ENCODE measurements at regions not wholly inside any gene's neighbourhood (a gene's known extent, or its start where the extent isn't known, plus 50 kb on each side); places are given as distances from the start of the nearest gene placed in this dataset.

- Histone ChIP-seq H3K9me3 (ENCODE audit: insufficient read depth, low read length) (no peaks in the 10 kb centered on the region), H3K79me2 (ENCODE audit: low read length) (no peaks in the 10 kb centered on the region), H2AFZ (ENCODE audit: low read depth, low read length) (no peak overlapping the region), H3K27me3 (ENCODE audit: low read depth, low read length) (no peaks in the 10 kb centered on the region; the same call in 1 of the 2 replicates), H3K9ac (ENCODE audit: low read length) (no peak overlapping the region), H3K4me2 (ENCODE audit: low read length) (no peak overlapping the region), H3K4me1 (ENCODE audit: low read length) (no peaks in the 10 kb centered on the region), H3K4me3 (ENCODE audit: low read length) (no peak overlapping the region), H3K36me3 (replicated peaks; ENCODE audit: low read depth, low read length) (no peaks in the 10 kb centered on the region), H3K27ac (ENCODE audit: low read length) (no peak overlapping the region), H4K20me1 (ENCODE audit: insufficient read depth, low read length) (no peaks in the 10 kb centered on the region)
- TF ChIP-seq EZH2phosphoT487 (IDR thresholded peaks at IDR 0.05; ENCODE audit: low read depth) (no peak), CTCF (IDR thresholded peaks at IDR 0.05; ENCODE audit: low read depth, low read length) (no peak)
These were observed 76.6 kb upstream of the TEX51 start for GRCh38 chr2:126822115-126822514.

GRCh38 chr2:126822921-126823320, 75.8 kb upstream of the TEX51 start:
- H3K27ac ChIP-seq (ENCODE audit: low read length), result no peak overlapping the region
- no peak overlapping the region for H3K4me2 ChIP-seq (ENCODE audit: low read length)
- no peaks in the 10 kb centered on the region for H3K79me2 ChIP-seq (ENCODE audit: low read length)
- no peaks in the 10 kb centered on the region for H4K20me1 ChIP-seq (ENCODE audit: insufficient read depth, low read length)
- H3K4me3 ChIP-seq (ENCODE audit: low read length), result no peak overlapping the region
- no peak overlapping the region for H2AFZ ChIP-seq (ENCODE audit: low read depth, low read length)
- TF ChIP-seq CTCF (IDR thresholded peaks at IDR 0.05; ENCODE audit: low read depth, low read length) (no peak), EZH2phosphoT487 (IDR thresholded peaks at IDR 0.05; ENCODE audit: low read depth) (no peak)
- H3K27me3 ChIP-seq (ENCODE audit: low read depth, low read length), result no peaks in the 10 kb centered on the region; the same call in 1 of the 2 replicates
- H3K4me1 ChIP-seq (ENCODE audit: low read length), result no peaks in the 10 kb centered on the region
- no peak overlapping the region for H3K9ac ChIP-seq (ENCODE audit: low read length)
- H3K9me3 ChIP-seq (ENCODE audit: insufficient read depth, low read length), result no peaks in the 10 kb centered on the region
- no peaks in the 10 kb centered on the region for H3K36me3 ChIP-seq (replicated peaks; ENCODE audit: low read depth, low read length)

GRCh38 chr2:126823951-126824350, 74.7 kb upstream of the TEX51 start:
- H2AFZ ChIP-seq (ENCODE audit: low read depth, low read length), result no peak overlapping the region
- H3K36me3 ChIP-seq (replicated peaks; ENCODE audit: low read depth, low read length), result no peaks in the 10 kb centered on the region
- no peak overlapping the region for H3K4me3 ChIP-seq (ENCODE audit: low read length)
- no peaks in the 10 kb centered on the region for H3K4me1 ChIP-seq (ENCODE audit: low read length)
- H3K4me2 ChIP-seq (ENCODE audit: low read length), result no peak overlapping the region
- no peaks in the 10 kb centered on the region for H3K79me2 ChIP-seq (ENCODE audit: low read length)
- H3K27ac ChIP-seq (ENCODE audit: low read length), result no peak overlapping the region
- no peak overlapping the region for H3K9ac ChIP-seq (ENCODE audit: low read length)
- no peaks in the 10 kb centered on the region for H4K20me1 ChIP-seq (ENCODE audit: insufficient read depth, low read length)
- no peak for TF ChIP-seq CTCF (IDR thresholded peaks at IDR 0.05; ENCODE audit: low read depth, low read length)
- TF ChIP-seq EZH2phosphoT487 (IDR thresholded peaks at IDR 0.05; ENCODE audit: low read depth), result no peak
- H3K27me3 ChIP-seq (ENCODE audit: low read depth, low read length), result no peaks in the 10 kb centered on the region
- no peaks in the 10 kb centered on the region for H3K9me3 ChIP-seq (ENCODE audit: insufficient read depth, low read length)

GRCh38 chr2:126824663-126825062, 74.0 kb upstream of the TEX51 start:
- Histone ChIP-seq H3K27me3 (ENCODE audit: low read depth, low read length) (no peaks in the 10 kb centered on the region), H2AFZ (ENCODE audit: low read depth, low read length) (no peak overlapping the region), H3K4me3 (ENCODE audit: low read length) (no peak overlapping the region), H3K36me3 (replicated peaks; ENCODE audit: low read depth, low read length) (no peaks in the 10 kb centered on the region), H4K20me1 (ENCODE audit: insufficient read depth, low read length) (no peaks in the 10 kb centered on the region), H3K4me1 (ENCODE audit: low read length) (no peaks in the 10 kb centered on the region), H3K27ac (ENCODE audit: low read length) (no peak overlapping the region), H3K9ac (ENCODE audit: low read length) (no peak overlapping the region), H3K4me2 (ENCODE audit: low read length) (no peak overlapping the region), H3K79me2 (ENCODE audit: low read length) (no peaks in the 10 kb centered on the region), H3K9me3 (ENCODE audit: insufficient read depth, low read length) (no peaks in the 10 kb centered on the region)
- TF ChIP-seq EZH2phosphoT487 (IDR thresholded peaks at IDR 0.05; ENCODE audit: low read depth) (no peak), CTCF (IDR thresholded peaks at IDR 0.05; ENCODE audit: low read depth, low read length) (no peak)
